Astrocyte of the spinal cord (primary cell): ENCODE measurements at regions not wholly inside any gene's neighbourhood (a gene's known extent, or its start where the extent isn't known, plus 50 kb on each side); places are given as distances from the start of the nearest gene placed in this dataset.

Source experiments
- DNase-seq: peaks from one replicate; pipeline ENCODE4 v3.0.0; 2011; ENCODE audit warnings: low read depth, low spot score
- H3K4me3 ChIP-seq: 2 replicates; pipeline ENCODE4 v1.5.1; 2011; ENCODE audit warnings: low read depth, mild to moderate bottlenecking, low read length, moderate library complexity
- in situ Hi-C: cut with HindIII; loops from 2 replicates; pipeline ENCODE4 v1.10.0; 2017; ENCODE audit warnings: low sequenced_read_pairs
- TF ChIP-seq, protein P1 (sequence below): IDR thresholded peaks from 2 replicates; pipeline ENCODE4 v1.5.1; 2012; ENCODE audit warnings: low read depth, mild to moderate bottlenecking, low read length, inconsistent platforms

DNA sequence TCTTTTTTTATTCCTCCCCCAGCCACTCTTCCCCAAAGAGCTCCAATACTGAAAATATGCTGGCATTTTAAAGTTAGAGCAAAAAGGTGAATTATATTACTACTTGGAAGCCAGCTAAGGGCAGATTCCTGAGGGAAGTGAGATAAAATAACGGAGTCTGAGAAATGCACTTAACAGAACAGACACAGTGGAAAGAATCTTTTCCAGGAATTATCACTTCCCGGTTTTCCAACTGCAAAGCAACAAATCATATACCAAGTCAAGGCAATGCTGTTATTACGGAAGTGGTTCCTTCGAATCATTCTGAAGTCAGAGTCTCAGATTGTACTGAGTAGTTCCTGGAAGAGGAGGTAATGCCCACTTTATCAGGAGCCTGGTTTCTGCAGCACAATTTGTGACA lies 435.0 kb upstream of the SPRED2 start:
- in situ Hi-C loops: no loop called here
- H3K4me3 ChIP-seq: no peak overlapping the region
- TF ChIP-seq, protein P1, sequence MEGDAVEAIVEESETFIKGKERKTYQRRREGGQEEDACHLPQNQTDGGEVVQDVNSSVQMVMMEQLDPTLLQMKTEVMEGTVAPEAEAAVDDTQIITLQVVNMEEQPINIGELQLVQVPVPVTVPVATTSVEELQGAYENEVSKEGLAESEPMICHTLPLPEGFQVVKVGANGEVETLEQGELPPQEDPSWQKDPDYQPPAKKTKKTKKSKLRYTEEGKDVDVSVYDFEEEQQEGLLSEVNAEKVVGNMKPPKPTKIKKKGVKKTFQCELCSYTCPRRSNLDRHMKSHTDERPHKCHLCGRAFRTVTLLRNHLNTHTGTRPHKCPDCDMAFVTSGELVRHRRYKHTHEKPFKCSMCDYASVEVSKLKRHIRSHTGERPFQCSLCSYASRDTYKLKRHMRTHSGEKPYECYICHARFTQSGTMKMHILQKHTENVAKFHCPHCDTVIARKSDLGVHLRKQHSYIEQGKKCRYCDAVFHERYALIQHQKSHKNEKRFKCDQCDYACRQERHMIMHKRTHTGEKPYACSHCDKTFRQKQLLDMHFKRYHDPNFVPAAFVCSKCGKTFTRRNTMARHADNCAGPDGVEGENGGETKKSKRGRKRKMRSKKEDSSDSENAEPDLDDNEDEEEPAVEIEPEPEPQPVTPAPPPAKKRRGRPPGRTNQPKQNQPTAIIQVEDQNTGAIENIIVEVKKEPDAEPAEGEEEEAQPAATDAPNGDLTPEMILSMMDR: no peak
- no peak for DNase-seq

DNA sequence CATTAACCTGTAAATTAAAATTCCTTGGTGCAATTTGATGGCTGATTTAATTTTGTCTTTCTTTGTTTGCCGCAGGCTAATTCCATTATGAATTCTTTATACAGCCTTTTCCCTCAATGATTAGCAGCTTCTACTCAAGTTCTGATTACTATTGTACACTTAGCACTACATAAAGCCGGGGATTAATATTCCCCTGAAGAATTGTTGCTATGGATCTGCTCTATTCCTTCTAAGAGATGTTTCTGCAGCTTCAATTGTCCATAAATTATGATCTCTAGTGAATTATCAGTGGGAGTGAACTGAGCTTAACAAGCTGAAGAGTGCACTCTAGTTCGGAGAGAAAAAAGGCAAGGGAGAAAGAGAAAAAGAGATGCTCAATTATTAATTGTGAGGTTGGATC lies 433.7 kb upstream of the SPRED2 start:
- TF ChIP-seq, protein P1: no peak
- in situ Hi-C loops: no loop called here

DNA sequence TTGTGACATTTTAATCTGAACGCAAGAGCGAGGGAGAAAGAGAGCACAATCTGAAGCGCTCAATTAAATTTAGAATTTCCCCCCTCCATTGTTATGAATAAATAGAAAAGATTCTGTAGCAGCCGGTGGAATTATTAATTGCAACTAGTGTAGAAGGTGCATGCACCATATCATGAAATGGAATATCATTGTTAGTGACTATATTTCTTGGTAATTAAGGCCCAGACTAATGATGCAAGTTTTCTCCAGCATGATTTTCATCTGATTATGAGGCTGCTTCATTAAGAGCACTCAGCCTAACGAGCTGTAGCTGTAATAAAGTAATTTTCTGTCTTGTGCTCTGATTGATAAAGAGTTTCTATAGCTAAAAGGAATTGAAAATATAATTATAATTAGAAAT lies 432.2 kb upstream of the SPRED2 start:
- in situ Hi-C loops: no loop called here
- DNase-seq: no peak
- TF ChIP-seq, protein P1: no peak
- no peak overlapping the region for H3K4me3 ChIP-seq

More for the DNA sequence above, 433.7 kb upstream of the SPRED2 start:
- no peak overlapping the region for H3K4me3 ChIP-seq
- DNase-seq: no peak

DNA sequence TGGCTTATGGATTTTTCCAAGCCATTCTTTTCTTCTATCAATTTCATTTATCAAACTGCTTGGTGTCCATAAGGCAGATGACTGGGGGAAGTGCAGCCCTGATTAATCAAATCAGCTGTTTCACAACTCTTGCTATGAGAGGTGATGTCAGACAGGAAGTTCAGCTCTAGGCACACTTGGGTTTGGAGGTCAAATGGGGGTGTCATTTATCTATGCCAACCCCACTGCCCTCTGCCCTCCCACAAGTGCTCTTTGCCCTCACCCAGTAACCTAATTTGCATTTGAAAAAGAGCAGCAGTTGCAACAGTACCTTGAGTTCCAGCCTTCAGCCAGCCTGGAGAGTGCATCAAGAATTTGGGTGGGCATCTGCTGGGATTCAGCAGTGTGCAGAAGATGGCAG lies 431.3 kb upstream of the SPRED2 start:
- H3K4me3 ChIP-seq: no peak overlapping the region
- TF ChIP-seq, protein P1: no peak
- no peak for DNase-seq
- in situ Hi-C loops: no loop called here

DNA sequence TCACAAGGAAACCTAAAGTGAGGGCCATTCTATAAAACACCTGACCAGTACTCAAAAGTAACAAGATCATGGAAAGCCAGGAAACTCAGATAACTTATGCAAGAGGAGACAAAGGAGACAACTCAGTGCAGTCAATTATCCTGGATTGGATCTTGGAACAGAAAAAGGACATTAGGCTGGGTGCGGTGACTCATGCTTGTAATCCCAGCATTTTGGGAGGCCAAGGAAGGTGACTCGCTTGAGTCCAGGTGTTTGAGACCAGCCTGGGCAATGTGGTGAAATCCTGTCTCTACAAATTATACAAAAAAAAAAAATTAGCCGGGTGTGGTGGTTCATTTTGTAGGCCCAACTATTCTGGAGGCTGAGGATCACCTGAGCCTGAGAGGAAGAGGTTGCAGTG lies 424.5 kb upstream of the SPRED2 start:
- in situ Hi-C loops: no loop called here
- DNase-seq: no peak
- no peak overlapping the region for H3K4me3 ChIP-seq
- TF ChIP-seq, protein P1: no peak

DNA sequence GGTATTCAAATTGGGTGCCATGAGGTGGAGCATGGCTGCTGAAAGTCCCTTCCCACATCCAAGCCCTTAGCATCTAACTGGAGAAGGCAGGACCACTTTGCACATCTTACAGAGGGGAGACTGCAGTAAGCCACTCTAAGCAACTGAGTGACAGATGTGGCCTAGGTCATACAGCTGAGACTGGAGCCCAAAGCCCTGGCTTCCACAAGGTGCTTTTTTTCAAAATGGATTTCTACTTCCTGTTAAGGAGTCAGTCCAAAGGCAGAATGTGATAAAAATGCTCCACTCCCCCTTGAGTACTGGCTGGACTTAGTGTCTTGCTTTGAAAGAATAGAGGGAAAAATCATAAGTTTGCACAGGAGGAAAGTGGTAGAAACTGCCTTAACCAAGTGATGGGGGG lies 424.0 kb upstream of the SPRED2 start:
- DNase-seq: no peak
- no peak overlapping the region for H3K4me3 ChIP-seq
- TF ChIP-seq, protein P1: no peak
- in situ Hi-C loops: no loop called here

DNA sequence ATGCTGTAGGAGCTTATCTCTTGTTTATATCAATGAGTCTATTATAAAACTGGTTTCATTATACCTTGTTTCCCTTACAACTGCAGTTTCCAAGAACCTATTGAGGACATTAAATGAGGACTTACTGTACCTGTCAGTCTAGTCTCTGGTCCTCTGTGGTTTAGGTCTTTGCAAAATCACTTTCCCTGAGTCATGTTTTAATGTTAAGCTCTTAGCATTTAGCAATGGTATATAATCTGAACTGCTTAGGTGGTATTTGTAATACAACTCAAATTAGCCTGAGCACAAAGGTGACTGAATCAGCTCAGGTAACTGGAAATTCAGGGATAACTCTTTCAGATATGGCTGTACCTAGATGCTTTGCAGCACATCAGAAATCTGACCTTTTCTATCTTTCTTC lies 418.3 kb upstream of the SPRED2 start:
- in situ Hi-C loops: no loop called here
- no peak for DNase-seq

More for the DNA sequence above, 418.3 kb upstream of the SPRED2 start:
- H3K4me3 ChIP-seq: no peak overlapping the region
- TF ChIP-seq, protein P1: no peak
